Left ventricle myocardium inferior (tissue), 1 donor: ENCODE measurements at regions not wholly inside any gene's neighbourhood (a gene's known extent, or its start where the extent isn't known, plus 50 kb on each side); places are given as distances from the start of the nearest gene placed in this dataset.

Source experiments
- DNase-seq: peaks from one replicate; pipeline ENCODE4 v3.0.0-alpha.2; 2020
- H3K27ac ChIP-seq: fragments of 200-600 bp; replicated peaks from 2 replicates; pipeline ENCODE4 v1.8.0; 2021
- H3K27me3 ChIP-seq: fragments of 200-600 bp; 2 replicates; pipeline ENCODE4 v1.8.0; 2021; ENCODE audit warnings: low read depth
- H3K36me3 ChIP-seq: fragments of 200-600 bp; 2 replicates; pipeline ENCODE4 v1.8.0; 2021
- H3K4me1 ChIP-seq: fragments of 200-600 bp; 2 replicates; pipeline ENCODE4 v1.8.0; 2021
- H3K4me3 ChIP-seq: fragments of 200-600 bp; 2 replicates; pipeline ENCODE4 v1.8.0; 2021; ENCODE audit warnings: mild to moderate bottlenecking, moderate library complexity
- H3K9me3 ChIP-seq: fragments of 200-600 bp; replicated peaks from 2 replicates; pipeline ENCODE4 v1.8.0; 2021
- intact Hi-C: fragments of 100-400 bp; cut with micrococcal nuclease; formaldehyde crosslinking; loops from one replicate; pipeline ENCODE4 v1.11.0; 2022
- TF ChIP-seq, protein P1 (sequence below): fragments of 200-600 bp; IDR thresholded peaks from 2 replicates; pipeline ENCODE4 v1.8.0; 2021; ENCODE audit warnings: antibody characterized with exemption, mild to moderate bottlenecking, borderline replicate concordance
- donor health status: DM: no; HTN: yes; CAD: no; lungs with severe emphysema.

- H3K27me3 ChIP-seq: no peaks in the 10 kb centered on the region
- H3K4me3 ChIP-seq: no peak overlapping the region
- H3K4me1 ChIP-seq: peaks cover 23% of the 10 kb centered on the region
- no peak for DNase-seq
- H3K27ac ChIP-seq: peak overlapping the region; percentile 17
- TF ChIP-seq, protein P1, sequence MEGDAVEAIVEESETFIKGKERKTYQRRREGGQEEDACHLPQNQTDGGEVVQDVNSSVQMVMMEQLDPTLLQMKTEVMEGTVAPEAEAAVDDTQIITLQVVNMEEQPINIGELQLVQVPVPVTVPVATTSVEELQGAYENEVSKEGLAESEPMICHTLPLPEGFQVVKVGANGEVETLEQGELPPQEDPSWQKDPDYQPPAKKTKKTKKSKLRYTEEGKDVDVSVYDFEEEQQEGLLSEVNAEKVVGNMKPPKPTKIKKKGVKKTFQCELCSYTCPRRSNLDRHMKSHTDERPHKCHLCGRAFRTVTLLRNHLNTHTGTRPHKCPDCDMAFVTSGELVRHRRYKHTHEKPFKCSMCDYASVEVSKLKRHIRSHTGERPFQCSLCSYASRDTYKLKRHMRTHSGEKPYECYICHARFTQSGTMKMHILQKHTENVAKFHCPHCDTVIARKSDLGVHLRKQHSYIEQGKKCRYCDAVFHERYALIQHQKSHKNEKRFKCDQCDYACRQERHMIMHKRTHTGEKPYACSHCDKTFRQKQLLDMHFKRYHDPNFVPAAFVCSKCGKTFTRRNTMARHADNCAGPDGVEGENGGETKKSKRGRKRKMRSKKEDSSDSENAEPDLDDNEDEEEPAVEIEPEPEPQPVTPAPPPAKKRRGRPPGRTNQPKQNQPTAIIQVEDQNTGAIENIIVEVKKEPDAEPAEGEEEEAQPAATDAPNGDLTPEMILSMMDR: no peak
- H3K36me3 ChIP-seq: no peaks in the 10 kb centered on the region
- no peaks in the 10 kb centered on the region for H3K9me3 ChIP-seq
- intact Hi-C loops: loop anchor here (10.0 kb wide), 1 partner anchor 139 kb away; no protein-coding TSS in a partner anchor
Observed at GRCh38 chr9:18393340-18394130, 80.4 kb upstream of the ADAMTSL1 start.

- TF ChIP-seq, protein P1: no peak
- no peak overlapping the region for H3K4me3 ChIP-seq
- no peaks in the 10 kb centered on the region for H3K9me3 ChIP-seq
- intact Hi-C loops: loop anchor here (10.0 kb wide), 1 partner anchor 140 kb away; no protein-coding TSS in a partner anchor
- H3K4me1 ChIP-seq: peaks cover 23% of the 10 kb centered on the region
- H3K27ac ChIP-seq: no peak overlapping the region
- no peaks in the 10 kb centered on the region for H3K27me3 ChIP-seq
- no peak for DNase-seq
- no peaks in the 10 kb centered on the region for H3K36me3 ChIP-seq
Observed at GRCh38 chr9:18394847-18395351, 79.1 kb upstream of the ADAMTSL1 start.

- Histone ChIP-seq H3K4me3 (no peak overlapping the region), H3K27me3 (no peaks in the 10 kb centered on the region), H3K9me3 (no peaks in the 10 kb centered on the region), H3K27ac (no peak overlapping the region), H3K36me3 (no peaks in the 10 kb centered on the region), H3K4me1 (peaks cover 18% of the 10 kb centered on the region)
- TF ChIP-seq, protein P1: no peak
- no peak for DNase-seq
- intact Hi-C loops: loop anchor here (10.0 kb wide), 1 partner anchor 141 kb away; no protein-coding TSS in a partner anchor
Observed at GRCh38 chr9:18396102-18396728, 77.7 kb upstream of the ADAMTSL1 start.

- TF ChIP-seq, protein P1: no peak
- Histone ChIP-seq H3K36me3 (no peaks in the 10 kb centered on the region), H3K4me3 (no peak overlapping the region), H3K27me3 (no peaks in the 10 kb centered on the region), H3K4me1 (peaks cover 18% of the 10 kb centered on the region), H3K9me3 (no peaks in the 10 kb centered on the region), H3K27ac (no peak overlapping the region)
- DNase-seq: no peak
- intact Hi-C loops: loop anchor here (10.0 kb wide), 1 partner anchor 142 kb away; no protein-coding TSS in a partner anchor
Observed at GRCh38 chr9:18397076-18397475, 76.9 kb upstream of the ADAMTSL1 start.

- Histone ChIP-seq H3K36me3 (no peaks in the 10 kb centered on the region), H3K9me3 (no peaks in the 10 kb centered on the region), H3K27me3 (no peaks in the 10 kb centered on the region), H3K4me3 (no peak overlapping the region), H3K27ac (no peak overlapping the region), H3K4me1 (peaks cover 14% of the 10 kb centered on the region)
- intact Hi-C loops: loop anchor here (10.0 kb wide), 1 partner anchor 143 kb away; no protein-coding TSS in a partner anchor
- DNase-seq: no peak
- TF ChIP-seq, protein P1: no peak
Observed at GRCh38 chr9:18398038-18398437, 75.9 kb upstream of the ADAMTSL1 start.
